BJ (cell line): ENCODE measurements at regions not wholly inside any gene's neighbourhood (a gene's known extent, or its start where the extent isn't known, plus 50 kb on each side); places are given as distances from the start of the nearest gene placed in this dataset.

Experiments
- CTCF ChIA-PET: fragments of 350-600 bp; formaldehyde crosslinking; extraction: SDS; loops from one replicate; lab custom pipeline; 2021; ENCODE audit warnings: antibody characterized with exemption, inconsistent platforms; lab: Yijun Ruan, JAX
- POLR2A ChIA-PET: fragments of 300-600 bp; sonication (Branson Sonifier 250); formaldehyde crosslinking; extraction: SDS; loops from one replicate; lab custom pipeline; 2021; ENCODE audit warnings: antibody characterized with exemption; lab: Charles Lee
- DNase-seq: peaks from one replicate; pipeline ENCODE4 v3.0.0-alpha.2; 2011; ENCODE audit warnings: low read depth
- H3K27me3 ChIP-seq: 2 replicates; pipeline ENCODE4 v1.6.0; 2011; ENCODE audit warnings: low read length; ENCODE audit not compliant: control insufficient read depth, insufficient read depth
- H3K36me3 ChIP-seq: 2 replicates; pipeline ENCODE4 v1.5.1; 2011; ENCODE audit warnings: low read length; ENCODE audit not compliant: control insufficient read depth, insufficient read depth
- H3K4me3 ChIP-seq: 2 replicates; pipeline ENCODE4 v1.5.1; 2011; ENCODE audit warnings: low read depth, mild to moderate bottlenecking, control low read depth, low read length
- TF ChIP-seq, protein P1 (sequence below): IDR thresholded peaks from 2 replicates; pipeline ENCODE4 v1.5.1; 2011; ENCODE audit warnings: low read depth, mild to moderate bottlenecking, control low read depth, inconsistent platforms, low read length, moderate library complexity; ENCODE audit not compliant: insufficient read depth

DNA sequence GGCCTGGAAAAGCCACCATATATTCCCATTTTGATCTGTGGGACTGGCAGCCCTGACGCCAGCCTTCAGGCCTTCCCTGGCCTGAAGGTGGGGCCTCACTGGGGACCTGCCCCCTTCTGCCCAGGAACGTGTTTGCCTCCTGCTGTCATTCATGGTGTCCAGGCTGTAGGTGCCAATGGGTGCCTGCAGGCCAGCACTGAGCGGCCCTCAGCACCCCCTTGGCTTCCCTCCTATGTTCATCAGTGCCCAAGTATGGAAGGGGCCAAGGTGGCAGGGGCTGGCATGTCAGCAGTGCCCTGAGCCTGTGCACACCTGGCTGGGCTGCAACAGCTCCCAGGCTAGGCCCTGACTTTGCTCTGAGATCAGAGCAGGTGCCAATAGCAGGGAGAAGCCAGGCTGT is 800.3 kb upstream of the RAB6C start:
- no peaks in the 10 kb centered on the region for H3K36me3 ChIP-seq
- ChIA-PET CTCF (no interaction called here), POLR2A (no interaction called here)
- DNase-seq, result no peak
- H3K27me3 ChIP-seq, result no peaks in the 10 kb centered on the region
- TF ChIP-seq, protein P1, sequence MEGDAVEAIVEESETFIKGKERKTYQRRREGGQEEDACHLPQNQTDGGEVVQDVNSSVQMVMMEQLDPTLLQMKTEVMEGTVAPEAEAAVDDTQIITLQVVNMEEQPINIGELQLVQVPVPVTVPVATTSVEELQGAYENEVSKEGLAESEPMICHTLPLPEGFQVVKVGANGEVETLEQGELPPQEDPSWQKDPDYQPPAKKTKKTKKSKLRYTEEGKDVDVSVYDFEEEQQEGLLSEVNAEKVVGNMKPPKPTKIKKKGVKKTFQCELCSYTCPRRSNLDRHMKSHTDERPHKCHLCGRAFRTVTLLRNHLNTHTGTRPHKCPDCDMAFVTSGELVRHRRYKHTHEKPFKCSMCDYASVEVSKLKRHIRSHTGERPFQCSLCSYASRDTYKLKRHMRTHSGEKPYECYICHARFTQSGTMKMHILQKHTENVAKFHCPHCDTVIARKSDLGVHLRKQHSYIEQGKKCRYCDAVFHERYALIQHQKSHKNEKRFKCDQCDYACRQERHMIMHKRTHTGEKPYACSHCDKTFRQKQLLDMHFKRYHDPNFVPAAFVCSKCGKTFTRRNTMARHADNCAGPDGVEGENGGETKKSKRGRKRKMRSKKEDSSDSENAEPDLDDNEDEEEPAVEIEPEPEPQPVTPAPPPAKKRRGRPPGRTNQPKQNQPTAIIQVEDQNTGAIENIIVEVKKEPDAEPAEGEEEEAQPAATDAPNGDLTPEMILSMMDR, result no peak
- no peak overlapping the region for H3K4me3 ChIP-seq

- Histone ChIP-seq H3K27me3 (no peaks in the 10 kb centered on the region), H3K36me3 (no peaks in the 10 kb centered on the region), H3K4me3 (no peak overlapping the region)
- TF ChIP-seq, protein P1, result no peak
- ChIA-PET CTCF (no interaction called here), POLR2A (no interaction called here)
- no peak for DNase-seq
These were observed 799.2 kb upstream of the RAB6C start for GRCh38 chr2:129180124-129180716.

DNA sequence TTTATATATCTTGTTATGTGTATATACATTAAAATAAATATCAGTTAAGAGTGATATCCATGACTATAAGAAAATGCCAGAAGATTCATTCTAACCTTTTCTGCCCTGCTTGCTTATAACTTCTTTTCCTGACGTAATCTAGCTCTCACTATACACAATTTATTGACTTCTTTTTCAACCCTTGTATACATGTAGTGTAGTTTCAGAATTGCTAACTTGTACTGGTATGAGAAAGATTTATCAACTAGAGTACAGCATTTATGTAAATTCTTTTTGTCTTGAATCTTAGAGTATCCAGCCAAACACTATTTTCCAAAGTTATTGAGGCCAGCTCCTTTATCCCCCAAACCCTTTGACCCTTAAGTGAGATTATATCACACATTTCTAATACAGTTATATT is 798.0 kb upstream of the RAB6C start:
- ChIA-PET POLR2A (no interaction called here), CTCF (no interaction called here)
- no peak for DNase-seq
- no peak overlapping the region for H3K4me3 ChIP-seq
- H3K36me3 ChIP-seq, result no peaks in the 10 kb centered on the region
- H3K27me3 ChIP-seq, result no peaks in the 10 kb centered on the region
- TF ChIP-seq, protein P1, result no peak

- ChIA-PET CTCF (no interaction called here), POLR2A (no interaction called here)
These were observed 797.5 kb upstream of the RAB6C start for GRCh38 chr2:129181963-129182362.

GRCh38 chr2:129187343-129187742 is 792.1 kb upstream of the RAB6C start:
- Histone ChIP-seq H3K36me3 (no peaks in the 10 kb centered on the region), H3K4me3 (no peak overlapping the region), H3K27me3 (no peaks in the 10 kb centered on the region)
- POLR2A ChIA-PET, result no interaction called here
- DNase-seq, result no peak
- TF ChIP-seq, protein P1, result no peak
- CTCF ChIA-PET, result no interaction called here

More at GRCh38 chr2:129181963-129182362, 797.5 kb upstream of the RAB6C start:
- Histone ChIP-seq H3K4me3 (no peak overlapping the region), H3K36me3 (no peaks in the 10 kb centered on the region), H3K27me3 (no peaks in the 10 kb centered on the region)
- no peak for DNase-seq
- TF ChIP-seq, protein P1, result no peak
